HCEC 1CT (cell line): ENCODE measurements at regions not wholly inside any gene's neighbourhood (a gene's known extent, or its start where the extent isn't known, plus 50 kb on each side); places are given as distances from the start of the nearest gene placed in this dataset.

ENCODE experiments used
- DNase-seq: peaks from one replicate; pipeline ENCODE4 v3.0.0-alpha.2; 2017

DNA sequence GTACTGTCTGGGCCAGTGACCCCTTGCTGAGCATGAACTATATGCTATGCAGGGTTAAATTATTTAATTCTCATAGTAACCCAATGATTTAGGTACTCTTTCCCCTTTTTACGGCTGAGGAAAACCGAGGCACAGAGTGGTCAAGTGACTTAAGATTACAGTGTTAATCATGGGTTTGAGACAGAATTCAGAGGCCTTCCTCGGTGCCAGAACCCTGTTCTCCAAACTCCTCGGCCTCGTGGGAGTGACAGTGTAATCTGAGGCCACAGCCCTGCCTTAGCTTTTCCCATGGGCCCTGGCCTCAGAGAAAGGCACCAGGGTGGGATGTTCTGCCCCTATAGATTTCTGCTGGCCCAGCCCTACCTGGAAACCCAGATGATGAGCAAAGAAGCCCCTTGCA, 86.4 kb upstream of the ZNF648 start:
- DNase-seq, result no peak

DNA sequence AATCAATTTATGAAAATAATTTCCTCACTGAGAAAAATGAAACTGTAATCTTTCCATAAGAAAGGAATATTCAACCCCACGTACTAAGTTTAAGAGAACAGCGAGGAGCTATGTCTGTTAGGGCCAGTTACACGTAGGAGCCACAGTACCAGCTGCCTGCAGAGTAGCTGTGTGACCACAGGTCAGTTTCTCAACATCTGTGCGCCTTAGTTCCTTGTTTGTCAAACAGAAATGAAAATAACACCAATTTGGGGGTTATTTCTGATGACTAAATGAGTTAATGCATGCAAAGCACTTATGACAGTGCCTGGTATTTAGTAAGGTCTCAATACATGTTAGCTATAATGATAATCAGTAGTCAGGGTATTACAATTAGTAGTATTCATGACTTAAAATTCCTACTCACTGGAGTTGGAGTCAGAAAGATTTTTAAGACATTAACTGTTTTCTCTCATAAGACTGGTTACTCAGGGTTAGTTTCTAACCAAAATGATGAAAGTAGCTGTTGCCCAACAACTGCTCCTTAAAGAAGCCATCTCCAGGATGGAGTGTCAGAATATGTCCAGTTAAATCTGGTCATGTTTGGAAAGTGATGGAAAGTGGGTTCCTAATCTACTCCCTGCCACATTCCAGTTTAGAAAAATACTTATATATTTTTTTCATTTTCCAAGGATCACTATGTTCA, 85.8 kb upstream of the ZNF648 start:
- no peak for DNase-seq

DNA sequence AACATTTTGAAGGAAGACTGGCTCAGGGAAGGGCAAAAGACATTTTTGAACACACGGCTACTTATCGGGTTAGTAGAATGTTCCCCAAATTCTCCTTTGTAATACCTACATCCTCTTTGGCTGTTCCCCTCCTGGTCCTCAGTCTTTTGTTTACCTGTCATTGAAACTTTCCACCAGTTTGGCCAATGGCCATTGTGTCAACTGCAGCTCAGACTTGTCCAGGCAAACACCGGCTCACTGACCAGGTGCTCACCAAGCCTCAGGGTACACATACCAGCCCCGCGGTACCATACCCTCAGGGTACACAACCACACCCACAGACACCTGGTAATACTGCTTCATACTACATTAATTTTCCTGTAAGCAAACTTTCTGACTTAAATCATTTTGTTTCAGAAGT, 84.8 kb upstream of the ZNF648 start:
- no peak for DNase-seq

DNA sequence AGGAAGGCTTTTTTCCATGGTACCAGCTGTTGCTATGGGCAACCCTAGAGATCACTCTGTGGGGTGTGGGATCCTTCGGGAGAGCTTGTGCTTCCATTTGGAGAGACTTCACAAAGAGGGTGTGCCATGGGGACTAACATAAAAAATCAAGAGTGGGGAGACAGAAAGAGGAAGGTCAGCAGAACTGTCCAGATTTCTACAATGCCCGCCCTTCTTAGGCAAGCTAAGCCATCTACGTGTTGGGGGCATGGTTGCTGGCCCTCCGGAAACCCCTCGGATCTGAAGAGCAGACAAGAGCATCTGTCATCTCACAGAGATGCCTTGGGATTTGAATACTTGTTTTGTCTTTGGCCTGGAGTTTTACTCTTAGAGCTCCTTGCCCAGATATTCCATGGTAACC, 83.9 kb upstream of the ZNF648 start:
- DNase-seq, result no peak

DNA sequence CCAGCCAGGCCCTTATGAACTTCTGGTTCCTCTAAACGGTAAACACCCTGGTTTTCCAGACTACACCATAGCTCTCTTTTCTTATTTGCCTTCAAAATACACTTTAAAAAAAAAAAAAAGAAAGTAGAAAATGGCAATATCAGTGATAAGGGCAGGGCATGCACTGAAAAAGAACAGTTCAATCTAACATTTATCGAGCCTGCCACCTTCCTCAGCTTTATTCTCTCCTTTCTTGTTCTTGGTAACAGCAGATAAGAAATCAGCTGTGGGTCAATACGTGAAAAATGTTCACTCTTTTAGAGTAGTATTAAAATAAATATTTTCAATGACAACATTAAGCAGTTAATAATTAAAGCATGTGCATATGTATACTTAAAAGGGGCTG, 83.1 kb upstream of the ZNF648 start:
- no peak for DNase-seq

DNA sequence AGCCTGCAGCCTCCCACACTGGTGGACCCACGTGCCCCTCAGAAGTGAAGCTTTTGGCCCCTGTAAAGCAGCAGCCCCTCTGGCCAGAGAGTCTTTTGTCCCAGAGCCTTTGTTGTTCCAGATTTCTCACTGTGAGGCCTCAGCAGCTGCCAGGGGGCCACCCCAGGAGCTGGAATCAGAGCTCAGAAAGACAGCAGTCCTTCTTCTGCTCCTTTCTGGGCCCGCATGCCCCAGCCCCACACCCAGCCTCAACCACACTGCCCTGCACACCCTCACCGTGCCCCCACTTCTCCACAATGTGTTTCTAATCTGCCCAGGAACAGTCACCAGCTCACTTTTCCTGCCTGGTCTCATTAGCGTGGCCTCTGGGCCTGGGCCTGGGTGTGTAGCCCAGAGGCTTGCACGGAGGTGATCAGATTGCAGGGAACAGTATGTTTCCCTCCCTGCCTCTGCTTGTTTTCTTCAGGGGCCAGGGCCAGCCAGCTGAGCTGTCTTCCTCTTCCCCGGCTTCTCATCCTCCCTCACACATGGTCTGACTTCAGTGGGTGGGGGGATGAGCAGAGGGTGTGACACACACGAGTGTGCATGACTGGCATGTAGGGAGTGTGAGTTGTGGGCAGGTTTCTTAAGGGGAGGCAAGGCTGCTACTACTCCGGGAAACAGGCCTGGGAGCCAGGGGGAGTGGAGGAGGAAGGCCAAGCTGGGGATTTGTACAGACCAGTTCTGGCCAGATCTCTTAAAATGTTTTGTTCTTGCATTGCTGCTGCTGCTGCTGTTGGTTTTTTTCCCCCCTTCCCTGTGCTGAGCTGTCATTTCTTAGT, 82.5 kb upstream of the ZNF648 start:
- peak; percentile 63 for DNase-seq

DNA sequence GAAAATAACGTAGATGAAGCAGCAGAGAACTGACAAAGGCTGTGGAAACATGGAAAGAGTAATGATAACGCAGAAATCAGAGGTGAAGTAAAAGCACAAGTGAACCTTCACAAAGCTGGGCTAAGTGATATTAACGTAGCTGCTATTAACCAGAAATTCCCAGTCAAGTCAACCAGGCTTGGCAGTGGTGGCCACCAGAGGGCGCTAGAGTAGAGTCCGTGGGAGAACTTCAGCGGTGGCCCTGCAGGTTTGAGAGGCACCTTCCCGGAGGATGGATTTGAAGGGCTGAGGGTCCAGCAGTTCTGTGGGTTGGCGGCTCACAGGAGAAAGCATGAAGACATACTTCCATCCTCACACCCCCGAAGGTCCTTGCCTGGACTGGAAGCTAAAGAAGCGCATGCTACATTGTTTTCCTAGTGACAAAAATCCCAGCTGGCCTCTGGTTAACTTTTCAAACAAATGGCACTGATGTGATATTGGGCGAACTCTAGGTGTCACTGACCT, 81.7 kb upstream of the ZNF648 start:
- peak; percentile 57 for DNase-seq

DNA sequence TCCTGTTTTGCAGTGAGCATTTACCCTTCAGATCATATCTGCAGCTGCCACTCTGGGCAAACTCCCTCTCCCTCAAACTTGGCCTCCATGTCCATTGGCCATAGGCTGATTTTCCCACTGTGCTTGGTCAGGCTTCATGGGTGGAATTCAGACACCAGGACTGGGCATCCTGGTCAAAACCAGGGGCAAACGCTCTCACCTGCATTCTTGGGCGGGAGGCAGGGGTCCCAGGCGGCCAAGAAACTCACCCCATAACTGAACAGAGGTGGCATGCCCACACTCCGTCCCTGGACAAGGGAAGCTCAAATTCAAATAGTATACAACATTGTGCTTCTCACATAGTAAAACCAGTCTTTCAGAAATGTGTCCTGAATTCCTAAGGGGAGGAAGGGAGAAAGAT, 81.1 kb upstream of the ZNF648 start:
- DNase-seq, result no peak

DNA sequence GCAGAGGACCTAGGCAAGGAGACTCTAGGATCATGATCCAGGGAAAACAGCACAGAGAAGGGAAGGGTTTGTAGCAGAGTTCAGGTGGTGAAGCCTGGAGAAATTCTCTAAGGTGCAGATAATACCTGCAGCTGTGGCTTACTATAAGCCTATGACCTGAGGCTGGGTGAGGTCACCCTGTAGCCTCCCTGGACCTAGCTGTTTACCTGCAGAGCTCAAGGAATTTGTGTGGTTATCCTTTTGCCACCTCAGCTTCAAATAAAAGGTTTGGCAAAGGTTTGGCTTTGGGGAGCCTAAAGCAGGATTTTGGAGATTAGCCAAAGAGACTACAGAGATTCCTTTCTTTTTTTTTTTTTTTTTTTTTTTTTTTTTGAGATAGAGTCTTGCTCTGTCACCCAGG, 79.5 kb upstream of the ZNF648 start:
- DNase-seq, result no peak

DNA sequence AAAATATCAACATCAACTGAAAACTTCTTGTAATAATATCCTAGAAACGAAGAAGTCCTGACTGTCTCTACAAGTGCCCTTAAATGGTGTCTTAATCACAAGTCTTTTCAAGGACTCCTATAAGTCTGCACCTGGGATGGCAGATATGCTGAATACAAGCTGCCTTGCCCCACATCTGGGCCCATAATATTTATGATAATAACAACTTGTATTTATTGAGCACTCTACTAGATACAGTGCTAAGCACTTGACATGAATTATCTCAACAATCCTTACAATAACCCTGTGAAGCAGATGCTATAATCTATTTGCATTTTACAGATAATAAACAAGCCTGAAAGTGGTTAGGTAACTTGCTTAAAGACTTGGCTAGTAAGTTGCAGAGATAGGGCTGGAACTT, 78.0 kb upstream of the ZNF648 start:
- no peak for DNase-seq

DNA sequence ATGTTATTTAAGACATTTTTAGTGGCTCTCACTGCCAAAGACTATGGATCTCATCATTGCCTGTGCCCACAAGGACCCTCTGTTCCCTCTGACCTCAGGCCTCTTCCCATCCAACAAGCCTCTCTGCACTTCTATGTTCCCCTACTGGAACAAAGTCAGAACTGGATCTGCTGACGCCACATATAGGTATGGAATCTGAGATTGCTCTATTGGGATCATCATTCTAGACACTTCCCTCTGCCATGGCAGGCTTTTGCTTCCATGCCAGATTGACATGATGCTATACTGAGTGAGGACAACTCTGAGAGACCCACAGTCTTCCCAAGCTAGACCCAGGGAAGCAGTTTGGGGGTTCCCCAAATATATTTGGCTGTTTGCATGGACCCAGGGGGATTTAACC, 76.0 kb upstream of the ZNF648 start:
- no peak for DNase-seq

DNA sequence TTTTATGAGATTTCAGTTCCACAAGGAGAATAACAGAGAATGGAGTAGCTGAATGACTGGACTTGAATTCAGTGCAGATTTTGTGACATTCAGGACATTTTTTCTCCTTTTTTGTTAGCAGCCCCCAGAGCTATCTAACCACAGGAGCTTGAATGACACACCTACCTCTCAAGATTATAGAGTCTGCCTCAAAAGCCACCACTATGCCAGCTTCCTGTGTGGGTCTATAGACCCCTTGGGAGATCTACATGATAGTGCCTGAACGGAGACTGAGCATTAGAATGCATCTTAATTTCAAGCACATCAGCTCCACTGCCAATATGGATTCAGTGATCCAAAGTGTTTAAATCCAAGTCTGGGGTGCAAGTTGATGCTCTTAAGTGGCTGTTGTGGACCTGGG, 74.4 kb upstream of the ZNF648 start:
- no peak for DNase-seq

DNA sequence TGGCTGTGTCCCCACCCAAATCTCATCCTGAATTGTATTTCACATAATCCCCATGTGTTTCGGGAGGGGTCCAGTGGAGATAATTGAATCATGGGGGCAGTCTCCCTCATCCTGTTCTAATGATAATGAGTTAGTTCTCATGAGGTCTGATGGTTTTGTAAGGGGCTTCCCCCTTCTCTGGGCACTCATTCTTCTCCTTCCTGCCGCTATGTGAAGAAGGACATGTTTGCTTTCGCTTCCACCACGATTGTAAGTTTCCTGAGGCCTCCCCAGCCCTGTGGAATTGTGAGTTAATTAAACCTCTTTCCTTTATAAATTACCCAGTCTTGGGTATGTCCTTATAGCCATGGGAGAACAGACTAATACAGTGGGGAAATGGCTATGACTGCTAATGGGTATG, 72.7 kb upstream of the ZNF648 start:
- no peak for DNase-seq

DNA sequence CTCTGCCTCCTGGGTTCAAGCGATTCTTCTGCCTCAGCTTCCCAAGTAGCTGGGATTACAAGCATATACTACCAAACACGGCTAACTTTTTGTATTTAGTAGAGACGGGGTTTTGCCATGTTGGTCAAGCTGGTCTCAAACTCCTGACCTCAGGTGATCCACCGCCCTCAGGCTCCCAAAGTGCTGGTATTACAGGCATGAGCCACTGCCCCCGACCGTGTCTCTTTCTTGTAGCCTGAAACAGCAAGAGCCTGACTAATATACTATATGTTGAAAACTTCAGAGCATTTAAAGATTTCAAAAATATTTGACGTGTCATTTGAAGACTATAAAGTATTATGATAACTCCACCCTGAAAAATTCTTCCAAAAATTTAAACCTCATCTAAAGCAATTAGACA, 71.7 kb upstream of the ZNF648 start:
- DNase-seq, result no peak

DNA sequence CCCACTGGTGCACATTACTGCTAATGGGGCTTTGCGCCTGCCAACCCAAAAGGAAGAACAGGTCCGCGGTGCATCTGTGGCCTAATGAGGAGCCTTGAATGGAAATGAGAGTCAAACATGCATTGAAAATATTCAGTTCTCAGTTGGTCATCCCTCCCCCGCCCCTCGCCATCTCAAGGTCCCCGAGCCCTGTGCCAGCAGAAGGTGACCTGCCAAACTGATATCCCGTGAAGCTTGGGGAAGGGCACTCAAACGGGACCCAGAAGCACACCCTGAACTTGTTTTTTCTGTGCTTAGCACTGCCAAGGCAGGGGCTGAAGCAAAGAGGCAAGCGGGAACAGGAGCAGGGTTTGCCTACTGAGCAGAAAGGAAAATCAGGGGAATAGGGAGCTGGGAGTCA, 67.9 kb upstream of the ZNF648 start:
- no peak for DNase-seq

DNA sequence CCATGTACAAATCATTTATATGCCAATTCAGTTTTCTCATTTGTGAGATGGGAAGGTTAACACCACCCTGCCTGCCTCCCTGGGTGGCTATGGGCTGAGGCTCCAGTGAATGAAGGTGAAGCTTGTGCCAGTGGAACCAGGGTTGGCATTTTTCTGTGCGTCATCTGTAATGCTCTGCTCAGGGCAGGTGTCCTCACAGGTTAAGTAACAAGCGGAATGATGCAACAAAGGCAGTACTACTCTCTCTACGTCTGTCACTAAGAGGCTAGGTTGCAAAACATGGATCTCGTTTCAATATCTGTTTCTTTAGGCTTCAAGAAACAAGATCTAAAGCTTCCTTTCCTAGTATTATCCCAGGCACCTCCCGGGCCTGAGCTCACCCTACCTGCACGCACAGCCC, 67.0 kb upstream of the ZNF648 start:
- DNase-seq, result no peak

DNA sequence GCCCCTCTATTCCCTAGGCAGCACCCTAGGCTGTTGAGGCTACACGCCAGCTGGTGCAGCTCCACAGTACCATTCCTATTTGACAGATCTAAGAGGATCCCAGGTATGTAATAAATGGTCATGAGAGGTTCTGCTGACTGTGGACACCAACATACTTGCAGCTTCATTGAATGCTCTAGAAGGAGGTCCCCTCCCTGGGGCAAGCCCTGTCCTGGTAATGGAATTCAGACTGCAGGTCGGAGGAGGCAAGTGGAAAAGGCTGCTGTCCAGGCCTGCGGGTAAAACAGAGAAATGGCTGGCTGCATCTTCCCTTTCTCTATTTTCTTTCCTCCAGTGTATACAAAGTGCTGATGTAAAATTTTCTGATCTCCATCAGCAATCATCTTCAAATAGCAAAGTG, 66.1 kb upstream of the ZNF648 start:
- DNase-seq, result no peak

DNA sequence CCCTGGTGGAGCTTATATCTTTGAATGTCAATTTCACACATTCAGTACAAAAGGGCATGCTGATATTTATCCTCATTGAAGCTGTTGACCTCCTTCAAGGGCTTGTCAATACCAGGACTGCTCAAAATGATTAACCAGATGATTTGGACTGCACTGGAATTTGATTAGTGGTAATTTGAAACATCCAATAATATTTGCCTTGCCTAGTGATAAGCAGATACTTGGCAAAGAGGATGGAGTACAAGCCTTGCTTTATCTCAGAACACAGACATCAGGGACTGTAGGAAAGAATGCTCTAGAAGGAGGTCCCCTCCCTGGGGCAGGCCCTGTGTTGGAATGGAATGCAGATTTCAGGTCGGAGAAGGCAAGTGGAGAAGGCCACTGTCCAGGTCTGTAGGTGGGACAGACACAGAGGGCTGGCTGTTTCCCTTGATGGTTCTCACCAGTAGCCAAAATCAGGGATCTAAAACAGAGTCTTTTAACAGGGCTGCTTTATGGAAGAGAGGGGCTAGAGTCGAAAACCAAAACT, 64.8 kb upstream of the ZNF648 start:
- no peak for DNase-seq

DNA sequence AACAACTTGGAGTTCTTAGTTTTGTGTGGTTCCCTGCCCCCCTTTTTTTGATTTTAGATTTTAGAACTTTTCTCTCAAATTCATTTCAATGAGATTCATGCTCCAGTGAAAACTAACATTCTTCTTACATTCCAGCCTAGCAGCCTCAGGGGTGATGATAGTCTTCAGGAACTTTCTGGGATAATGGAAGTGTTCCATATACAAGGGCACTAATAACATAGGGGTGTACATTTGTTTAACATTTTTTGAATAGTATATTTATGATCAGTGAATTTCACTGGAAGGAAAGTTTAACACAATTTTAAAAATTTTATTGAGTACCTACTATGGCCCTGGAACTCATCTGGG, 61.4 kb upstream of the ZNF648 start:
- DNase-seq, result no peak

DNA sequence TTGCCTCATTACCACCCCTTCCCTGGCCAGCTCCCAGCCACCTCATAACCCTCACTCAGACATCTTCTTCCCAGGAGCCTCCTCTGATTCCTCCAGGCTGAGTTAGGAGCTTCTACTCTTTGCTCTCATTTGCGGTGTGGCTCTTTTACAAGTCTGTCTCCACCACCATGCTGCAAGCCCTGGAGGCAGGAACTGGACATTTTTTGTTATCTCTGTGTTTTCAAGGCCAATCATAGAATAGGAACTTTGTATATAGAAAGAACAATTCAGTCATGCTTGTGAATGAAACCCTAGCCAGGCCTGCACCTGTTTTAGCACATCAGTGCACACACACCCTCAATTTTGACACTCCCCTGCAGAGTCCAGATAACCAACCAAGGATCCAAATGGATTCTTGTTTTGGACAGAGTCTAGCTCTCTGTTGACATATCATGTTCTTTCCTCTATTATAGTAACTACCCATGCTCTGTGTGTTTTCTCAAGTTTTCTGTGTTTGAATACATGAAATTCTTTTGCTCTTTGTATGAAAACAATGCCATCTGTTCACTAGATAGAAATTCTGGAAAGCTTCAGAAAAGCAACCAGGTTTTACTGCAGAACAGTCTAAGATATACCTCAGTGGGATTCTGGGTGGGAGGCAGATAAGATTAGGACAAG, 60.9 kb upstream of the ZNF648 start:
- no peak for DNase-seq

DNA sequence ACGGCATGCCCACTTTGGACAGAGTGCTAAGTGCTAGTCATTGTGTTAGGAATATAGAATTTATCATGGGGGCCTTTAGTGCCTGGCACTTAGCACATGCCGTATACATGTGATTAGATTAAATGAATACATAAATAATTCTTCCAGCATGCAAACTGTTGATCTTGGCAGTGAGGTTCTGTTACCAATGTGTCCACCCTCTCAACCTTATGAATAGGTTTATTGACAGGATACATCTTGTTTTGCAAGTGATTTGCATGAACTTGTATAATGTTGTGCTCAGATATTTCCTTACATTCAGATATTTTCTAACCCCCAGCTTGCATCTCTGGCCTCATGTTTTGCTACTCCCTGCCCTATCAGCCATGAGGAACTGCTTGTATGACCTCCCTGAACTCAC, 60.3 kb upstream of the ZNF648 start:
- no peak for DNase-seq

DNA sequence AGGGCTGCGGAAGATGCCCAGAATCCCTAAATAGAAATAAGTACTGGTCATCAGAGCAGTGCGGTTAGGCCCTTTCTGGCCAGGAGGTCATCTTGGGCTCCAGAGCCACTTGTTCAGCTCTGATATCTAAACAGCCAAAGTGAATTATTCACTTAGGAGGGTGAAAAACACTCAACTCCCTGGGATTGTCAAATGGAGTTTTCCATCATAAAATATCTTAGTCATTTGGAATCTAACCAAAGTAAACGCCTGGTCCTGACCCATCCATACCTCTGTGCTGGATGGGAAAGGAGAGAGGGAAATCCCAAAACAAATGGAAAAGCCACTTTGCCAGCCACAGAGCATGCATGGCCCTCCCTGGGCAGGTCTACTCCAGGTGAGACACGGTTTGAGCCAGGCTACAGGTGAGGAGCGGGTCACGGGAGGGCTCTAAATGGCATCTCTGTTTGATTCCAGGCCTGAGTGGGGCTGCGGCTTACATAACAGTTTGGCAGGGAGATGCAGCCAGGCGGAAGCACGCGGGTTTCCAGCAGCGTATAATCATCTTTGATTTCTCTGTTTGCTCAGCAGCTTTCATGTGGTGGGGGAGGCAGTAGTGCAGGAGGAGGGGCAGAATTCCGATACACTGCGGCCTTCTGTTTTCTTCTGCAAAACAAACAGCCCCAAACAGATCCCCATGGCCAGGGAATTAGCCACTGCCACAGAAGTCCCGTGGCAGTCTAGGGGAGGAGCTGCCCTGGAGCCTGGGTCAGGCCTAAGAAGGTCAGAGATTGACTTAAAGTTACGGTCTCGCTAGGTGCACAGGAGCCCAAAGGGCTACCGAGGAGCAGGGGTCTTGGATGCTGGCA, 59.1 kb upstream of the ZNF648 start:
- no peak for DNase-seq

DNA sequence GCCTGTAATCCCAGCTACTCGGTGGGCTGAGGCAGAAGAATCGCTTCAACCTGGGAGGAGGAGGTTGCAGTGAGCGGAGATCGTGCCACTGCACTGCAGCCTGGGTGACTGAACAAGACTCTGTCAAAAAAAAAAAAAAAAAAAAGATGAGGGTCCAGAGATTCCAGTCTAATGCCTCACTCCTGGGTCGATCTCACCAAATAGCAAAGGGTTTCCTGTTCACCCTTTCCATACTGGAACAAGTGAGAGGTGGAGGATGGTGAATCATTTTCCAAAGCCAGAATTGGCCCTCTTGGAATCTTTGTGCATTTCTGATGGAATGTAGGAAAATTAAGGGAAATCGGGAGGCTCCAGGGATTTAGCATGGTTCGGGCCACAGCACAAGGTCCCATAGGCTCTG, 58.1 kb upstream of the ZNF648 start:
- DNase-seq, result no peak
